Sigmoid colon (tissue), 4 donors: ENCODE measurements at regions not wholly inside any gene's neighbourhood (a gene's known extent, or its start where the extent isn't known, plus 50 kb on each side); places are given as distances from the start of the nearest gene placed in this dataset.

Experiments
- POLR2A ChIP-seq, 2 donors: fragments of 450-650 bp; IDR thresholded peaks; one replicate each; pipeline ENCODE4 v1.6.1; 2016; ENCODE audit warnings: antibody characterized with exemption in 2 of 2, mild to moderate bottlenecking in 2 of 2, moderate library complexity in 2 of 2
- POLR2AphosphoS5 ChIP-seq, 4 donors: sonication (generic); formaldehyde crosslinking; IDR thresholded peaks; one replicate each; pipeline ENCODE4 v1.6.1; 2017; ENCODE audit warnings: antibody characterized with exemption in 4 of 4

GRCh38 chr12:13725049-13725448 is 256.4 kb downstream of the GRIN2B start:
- TF ChIP-seq POLR2A (IDR thresholded peaks at IDR 0.05): no peak
- no peak for TF ChIP-seq POLR2AphosphoS5 (IDR thresholded peaks at IDR 0.05)
